HG03558 (cell line): ENCODE measurements at regions not wholly inside any gene's neighbourhood (a gene's known extent, or its start where the extent isn't known, plus 50 kb on each side); places are given as distances from the start of the nearest gene placed in this dataset.
"Not testable (repeated sequence)": the region's sequence is repeated elsewhere in the genome, so short reads cannot be mapped to it uniquely, and the experiment has no call there.

Experiments used
- ATAC-seq: cut with Tn5 transposase; IDR thresholded peaks from one replicate; pipeline ENCODE4 v1.9.1; 2021; ENCODE audit warnings: moderate number of reproducible peaks; ENCODE audit not compliant: unreplicated experiment; ENCODE audit errors: extremely low read depth

- no peak for ATAC-seq
Observed at GRCh38 chr12:86590296-86590695, 334.1 kb upstream of the MGAT4C start.

GRCh38 chr12:86574143-86574542, 318.0 kb upstream of the MGAT4C start:
- ATAC-seq = no peak

- ATAC-seq = no peak
Observed at GRCh38 chr12:86572455-86572854, 316.3 kb upstream of the MGAT4C start.

- no peak for ATAC-seq
Observed at GRCh38 chr12:86565038-86565437, 308.8 kb upstream of the MGAT4C start.

GRCh38 chr12:86555491-86555890, 299.3 kb upstream of the MGAT4C start:
- ATAC-seq = not testable (repeated sequence)

DNA sequence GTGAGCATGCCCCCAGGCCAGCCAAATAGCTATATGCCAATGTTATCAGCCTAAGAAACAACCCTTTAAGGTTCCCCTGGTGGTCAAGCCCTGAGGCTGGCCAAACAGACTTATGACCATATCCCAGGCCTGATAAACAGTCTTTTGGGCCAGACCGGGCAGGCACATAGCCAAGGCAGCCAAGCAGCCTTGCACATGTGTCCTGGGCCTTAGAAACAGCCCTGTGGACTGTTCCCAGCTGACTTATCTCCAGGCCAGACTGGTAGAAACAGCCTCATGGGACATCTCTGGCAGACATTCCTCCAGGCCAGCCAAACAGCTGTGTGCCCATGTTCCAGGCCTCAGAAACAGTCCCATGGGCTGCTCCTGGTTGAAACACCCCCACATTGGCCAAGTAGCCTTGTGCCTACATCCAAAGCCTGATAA, 295.0 kb upstream of the MGAT4C start:
- ATAC-seq = no peak

DNA sequence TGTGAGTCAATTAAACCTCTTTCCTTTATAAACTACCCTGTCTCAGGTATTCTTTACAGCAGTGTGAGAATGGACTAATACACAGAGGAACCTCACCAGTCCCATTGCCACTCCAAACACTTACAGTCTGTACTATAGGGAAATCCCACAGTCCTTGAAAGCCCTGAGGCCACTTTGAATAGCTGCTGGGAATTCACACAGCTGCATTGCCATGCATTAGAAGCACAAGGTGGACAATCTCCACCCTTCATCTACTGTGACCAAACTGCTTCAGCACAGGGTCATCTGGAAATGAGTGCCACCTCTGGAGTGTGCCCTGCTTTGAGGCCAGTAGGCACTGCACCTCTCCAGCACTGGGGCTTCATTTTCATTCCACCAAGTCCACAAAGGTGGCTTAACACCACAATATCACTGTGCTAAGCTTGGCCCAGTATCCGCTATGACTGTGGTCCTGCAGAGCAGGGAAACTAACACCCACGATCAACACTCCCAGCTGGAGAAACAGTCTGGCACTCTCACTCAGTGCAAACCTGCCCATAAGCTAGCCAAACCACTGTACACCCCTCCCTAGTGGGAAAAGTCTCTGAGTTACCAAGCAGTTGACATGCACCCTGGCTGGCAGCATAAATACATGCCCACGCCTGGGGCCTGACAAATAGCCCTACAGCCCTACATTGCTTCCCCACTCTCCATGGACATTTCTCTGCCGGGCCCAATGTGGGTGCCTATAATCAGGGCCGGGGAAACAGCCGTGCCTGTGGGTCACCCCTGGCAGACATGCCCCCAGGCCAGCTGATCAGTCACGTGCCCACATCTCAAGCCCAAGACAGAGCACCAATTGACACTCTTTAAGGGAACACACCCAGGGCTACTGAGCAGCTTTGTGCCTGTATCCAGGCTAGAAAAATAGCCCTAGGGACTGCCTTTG, 294.3 kb upstream of the MGAT4C start:
- ATAC-seq = no peak

DNA sequence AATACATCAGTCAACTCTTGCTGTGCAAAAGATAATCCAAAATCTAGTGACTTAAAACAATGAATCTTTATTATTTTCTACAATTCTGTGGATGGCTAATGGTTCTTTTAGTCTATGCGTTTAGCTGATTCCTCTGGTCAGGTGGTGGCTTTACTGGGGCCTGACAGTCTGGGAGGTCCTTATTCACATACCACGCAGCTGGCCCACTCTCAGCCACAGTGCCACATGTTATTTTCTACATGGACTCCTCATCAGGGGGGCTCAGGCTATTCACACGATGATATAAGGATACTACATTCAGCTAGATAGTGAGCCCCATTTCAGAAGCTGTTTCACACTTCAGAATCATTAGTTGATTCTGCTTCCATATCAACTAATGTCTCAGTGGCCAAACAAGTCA, 287.5 kb upstream of the MGAT4C start:
- ATAC-seq = no peak

GRCh38 chr12:86530996-86531655, 274.9 kb upstream of the MGAT4C start:
- no peak for ATAC-seq

GRCh38 chr12:86526060-86526595, 269.9 kb upstream of the MGAT4C start:
- ATAC-seq = no peak

DNA sequence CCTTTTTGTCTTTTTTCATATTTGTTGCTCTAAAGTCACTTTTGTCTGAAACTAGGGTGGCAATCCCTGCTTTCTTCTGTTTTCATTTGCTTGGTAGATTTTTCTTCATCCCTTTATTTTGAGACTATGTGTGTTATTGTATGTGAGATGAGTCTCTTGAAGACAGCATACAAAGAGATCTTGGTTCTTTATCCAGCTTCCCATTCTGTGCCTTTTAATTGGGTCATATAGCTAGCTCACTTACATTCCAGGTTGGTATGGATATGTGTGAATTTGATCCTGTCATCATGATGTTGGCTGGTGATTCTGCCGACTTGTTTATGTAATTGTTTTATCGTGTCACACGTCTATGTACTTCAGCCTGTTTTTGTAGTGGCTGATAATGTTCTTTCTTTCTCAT, 267.7 kb upstream of the MGAT4C start:
- ATAC-seq = no peak

GRCh38 chr12:86521870-86522269, 265.7 kb upstream of the MGAT4C start:
- ATAC-seq = no peak

- no peak for ATAC-seq
Observed at GRCh38 chr12:86513226-86513625, 257.0 kb upstream of the MGAT4C start.

DNA sequence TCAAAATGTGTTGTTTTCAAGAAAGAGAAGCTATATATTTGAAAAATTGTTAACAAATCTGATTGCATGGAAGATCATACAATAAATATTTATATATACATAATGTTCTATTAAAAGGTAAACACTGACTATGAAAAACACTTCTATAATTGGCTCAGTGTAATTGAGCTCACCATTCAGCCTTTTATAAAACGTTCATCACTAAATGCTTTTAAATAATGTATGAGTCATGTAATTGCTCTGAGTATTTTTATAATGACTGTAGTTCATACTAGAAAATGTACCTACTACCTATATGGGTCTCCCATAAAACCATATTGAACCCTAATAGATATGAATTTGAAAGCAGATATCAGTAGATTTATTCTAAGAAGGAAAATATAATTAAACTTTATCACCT, 240.4 kb upstream of the MGAT4C start:
- ATAC-seq = no peak

DNA sequence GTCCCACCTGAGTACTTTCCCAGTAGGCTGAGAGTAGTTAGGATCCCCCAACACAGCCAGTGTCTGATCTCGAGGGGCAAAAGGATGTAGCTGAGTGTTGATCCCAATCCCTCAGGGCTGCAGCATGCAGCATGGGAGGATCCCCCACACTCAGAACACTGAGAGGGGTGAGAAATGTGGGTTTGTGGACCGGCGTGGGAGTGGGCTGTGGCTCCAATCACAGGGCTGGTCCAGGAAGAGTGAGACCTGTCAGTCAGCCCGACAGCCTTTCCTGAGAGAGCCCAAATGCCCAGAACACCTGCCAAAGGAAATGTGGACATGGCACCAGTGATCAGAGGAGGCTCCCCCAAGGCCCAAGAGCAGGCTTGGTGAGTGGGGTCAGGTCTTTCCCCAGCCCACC, 228.3 kb upstream of the MGAT4C start:
- no peak for ATAC-seq

- no peak for ATAC-seq
Observed at GRCh38 chr12:86473231-86473630, 217.0 kb upstream of the MGAT4C start.

DNA sequence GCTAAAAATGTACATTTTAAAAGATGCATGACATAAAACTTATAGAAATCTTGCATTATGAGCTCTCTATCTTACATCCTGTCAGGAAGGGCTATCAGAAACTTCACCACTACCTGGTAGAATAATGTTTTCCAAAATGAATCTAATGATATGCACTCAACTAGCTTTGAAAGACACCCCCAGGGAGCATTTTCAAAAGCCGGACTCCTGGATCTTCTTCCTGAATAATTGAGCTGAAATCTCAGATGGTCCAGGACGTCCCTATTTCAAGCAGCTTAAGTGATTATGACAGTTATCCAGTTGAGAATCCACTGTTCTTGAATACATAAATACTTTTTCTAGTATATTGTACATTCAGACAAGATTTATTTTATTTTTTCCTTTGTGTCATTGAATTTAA, 200.6 kb upstream of the MGAT4C start:
- ATAC-seq = no peak

DNA sequence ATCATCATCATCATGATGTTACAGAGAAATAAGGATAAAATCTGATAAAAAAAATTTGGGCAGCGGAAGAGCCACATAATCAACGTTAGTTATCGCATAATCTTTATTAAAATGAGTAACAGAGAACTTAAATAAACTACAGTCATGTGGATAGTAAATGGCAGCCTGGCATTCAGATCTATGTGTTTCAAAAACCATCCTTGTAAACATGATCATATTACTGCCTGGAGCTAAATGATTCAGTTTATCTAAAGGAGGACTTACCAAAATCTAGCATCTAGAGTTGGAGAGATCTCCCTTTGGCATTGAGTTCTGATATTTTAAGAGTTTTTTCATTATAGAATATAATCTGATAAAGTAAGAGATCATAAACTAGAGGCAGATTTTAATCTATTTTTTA, 200.1 kb upstream of the MGAT4C start:
- no peak for ATAC-seq

DNA sequence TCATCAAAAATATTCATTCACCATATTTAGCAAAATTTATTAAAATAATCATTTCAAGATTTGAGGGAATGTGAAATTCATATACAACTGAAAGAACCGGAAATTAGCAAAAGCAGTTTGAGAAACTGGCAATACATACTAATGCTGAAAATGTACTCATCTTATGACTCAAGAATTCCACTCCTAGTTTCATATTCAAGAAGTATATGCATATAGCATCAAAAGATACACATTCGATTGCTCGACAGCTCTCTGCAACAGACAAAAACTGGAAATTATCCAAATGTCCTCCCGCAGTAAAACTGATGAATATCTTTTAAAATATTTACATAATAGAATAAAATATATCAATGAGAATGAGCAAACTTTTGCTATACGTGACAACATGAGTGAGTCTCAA, 189.2 kb upstream of the MGAT4C start:
- no peak for ATAC-seq

DNA sequence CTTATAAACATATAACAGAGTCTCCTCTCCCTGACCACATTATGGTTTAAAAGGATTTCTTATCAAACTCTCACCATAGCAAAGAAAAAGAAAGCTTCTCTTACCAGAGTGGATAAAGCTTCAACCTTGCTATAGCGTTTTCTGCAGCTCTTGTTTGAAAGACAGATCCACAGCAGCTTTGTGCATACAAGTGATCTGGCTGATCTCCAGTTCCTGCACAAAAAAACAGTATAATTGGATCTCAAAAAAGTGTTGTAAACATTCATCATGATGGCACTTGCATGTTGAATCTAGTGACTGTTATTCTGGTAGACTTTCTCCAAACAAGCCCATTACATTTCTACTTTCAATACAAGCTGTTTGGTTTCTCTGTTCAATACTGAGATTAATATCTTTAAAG, 178.9 kb upstream of the MGAT4C start:
- ATAC-seq = no peak

DNA sequence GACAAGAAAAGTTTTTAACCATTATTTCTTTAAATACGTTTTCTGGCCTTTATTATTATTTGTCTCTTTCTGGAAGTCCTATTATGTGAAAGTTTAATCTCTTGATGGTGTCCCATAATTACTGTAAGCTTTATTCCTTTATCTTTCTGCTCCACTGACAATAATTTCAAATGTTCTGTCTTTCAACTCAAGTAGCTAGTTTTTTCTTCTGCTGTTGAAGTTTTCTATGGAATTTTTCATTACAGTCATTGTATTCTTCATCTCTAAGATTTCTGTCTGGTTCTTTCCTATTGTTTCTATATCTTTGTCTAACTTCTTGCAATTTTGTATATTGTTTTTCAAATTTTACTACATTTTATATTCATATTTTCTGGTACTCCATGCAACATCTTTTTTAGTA, 173.6 kb upstream of the MGAT4C start:
- ATAC-seq = no peak
